ENCODE measurements at regions not wholly inside any gene's neighbourhood (a gene's known extent, or its start where the extent isn't known, plus 50 kb on each side); places are given as distances from the start of the nearest gene placed in this dataset.
A peak's percentile ranks its signal among the peaks of the same experiment; 100 is the strongest.
"Not testable (repeated sequence)": the region's sequence is repeated elsewhere in the genome, so short reads cannot be mapped to it uniquely, and the experiment has no call there.

GRCh38 chr13:80740071-80740470 lies 399.1 kb upstream of the SPRY2 start:
- no peak for FAIRE-seq

- FAIRE-seq = no peak
These were observed 396.6 kb upstream of the SPRY2 start for GRCh38 chr13:80737513-80737912.

GRCh38 chr13:80727321-80727975 lies 386.5 kb upstream of the SPRY2 start:
- FAIRE-seq = no peak

GRCh38 chr13:80726868-80727267 lies 385.9 kb upstream of the SPRY2 start:
- no peak for FAIRE-seq

GRCh38 chr13:80721689-80722088 lies 380.8 kb upstream of the SPRY2 start:
- no peak for FAIRE-seq

DNA sequence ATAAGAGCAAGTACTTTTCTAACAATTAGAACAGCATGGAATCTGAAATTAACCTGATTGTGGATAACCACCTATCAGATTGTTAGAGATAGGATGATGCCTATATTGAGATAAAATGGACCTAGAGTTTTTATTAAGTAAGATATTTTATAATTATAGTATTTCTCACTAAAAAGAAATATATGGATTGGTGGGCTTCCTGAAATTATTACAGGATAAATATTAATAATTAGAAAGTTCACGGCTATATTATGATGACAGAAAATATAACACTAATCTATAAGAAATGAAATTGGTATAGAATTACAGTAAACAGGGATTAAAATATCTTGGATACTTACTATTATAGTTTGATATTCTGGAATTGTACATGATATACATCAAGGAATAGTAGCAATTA lies 378.0 kb upstream of the SPRY2 start:
- FAIRE-seq = no peak

DNA sequence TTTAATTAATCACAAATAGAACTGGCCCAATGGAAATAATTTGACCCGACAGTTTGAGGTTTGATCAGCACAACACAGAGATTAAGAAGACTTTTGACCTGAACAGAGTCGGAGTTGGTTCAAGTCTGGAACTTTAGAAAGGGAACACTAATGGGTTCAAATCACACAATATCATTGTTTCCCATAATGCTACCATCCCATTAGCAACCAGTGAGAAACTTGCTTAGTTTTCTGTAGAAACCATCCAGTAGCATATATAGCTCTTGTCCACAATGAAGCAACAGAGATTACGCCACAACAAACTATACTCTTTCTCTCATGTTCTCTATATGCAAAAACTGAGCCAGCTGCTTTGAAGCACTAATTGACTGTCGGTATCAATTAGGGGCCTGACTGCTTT lies 376.9 kb upstream of the SPRY2 start:
- no peak for FAIRE-seq

GRCh38 chr13:80716610-80717081 lies 375.7 kb upstream of the SPRY2 start:
- no peak for FAIRE-seq

DNA sequence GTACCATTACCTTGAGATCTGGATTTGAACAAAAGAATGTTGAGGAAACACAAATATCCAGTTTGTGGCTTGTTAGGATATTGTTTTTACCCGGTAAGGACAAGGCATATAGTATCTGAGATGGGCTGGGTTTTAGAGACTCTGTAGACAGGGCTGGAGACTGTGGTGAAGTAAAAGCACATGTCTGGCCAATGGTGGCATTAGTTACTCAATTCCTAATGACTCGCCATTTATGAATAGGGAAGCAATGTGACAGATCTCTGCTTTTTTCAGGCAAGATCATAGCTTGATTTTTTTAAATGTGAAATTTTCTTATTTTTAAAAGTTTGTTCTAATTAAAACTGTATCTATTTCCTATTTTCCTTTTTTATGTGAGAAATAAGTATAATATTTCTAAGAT lies 371.1 kb upstream of the SPRY2 start:
- FAIRE-seq = no peak

DNA sequence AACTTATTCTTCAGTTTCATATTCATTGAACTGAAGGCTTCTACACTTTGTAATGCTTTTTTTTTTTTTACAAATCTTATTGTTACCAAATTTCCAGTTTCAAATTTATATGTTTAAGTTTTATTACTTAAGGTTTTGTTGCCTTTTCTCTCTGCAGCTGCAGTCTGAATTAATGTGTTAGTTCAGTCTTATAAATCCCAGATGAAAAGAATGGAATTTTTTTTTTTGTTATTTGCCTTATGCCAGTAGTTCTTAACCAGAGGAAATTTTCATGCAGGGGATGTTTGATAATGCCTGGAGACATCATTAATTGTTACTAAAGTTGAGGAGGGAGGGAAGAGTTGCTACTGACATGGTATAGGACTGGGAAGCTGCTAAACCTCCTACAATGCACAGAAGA lies 367.9 kb upstream of the SPRY2 start:
- FAIRE-seq = no peak

GRCh38 chr13:80707000-80707983 lies 366.4 kb upstream of the SPRY2 start:
- FAIRE-seq = no peak

- no peak for FAIRE-seq
These were observed 365.2 kb upstream of the SPRY2 start for GRCh38 chr13:80706164-80706471.

DNA sequence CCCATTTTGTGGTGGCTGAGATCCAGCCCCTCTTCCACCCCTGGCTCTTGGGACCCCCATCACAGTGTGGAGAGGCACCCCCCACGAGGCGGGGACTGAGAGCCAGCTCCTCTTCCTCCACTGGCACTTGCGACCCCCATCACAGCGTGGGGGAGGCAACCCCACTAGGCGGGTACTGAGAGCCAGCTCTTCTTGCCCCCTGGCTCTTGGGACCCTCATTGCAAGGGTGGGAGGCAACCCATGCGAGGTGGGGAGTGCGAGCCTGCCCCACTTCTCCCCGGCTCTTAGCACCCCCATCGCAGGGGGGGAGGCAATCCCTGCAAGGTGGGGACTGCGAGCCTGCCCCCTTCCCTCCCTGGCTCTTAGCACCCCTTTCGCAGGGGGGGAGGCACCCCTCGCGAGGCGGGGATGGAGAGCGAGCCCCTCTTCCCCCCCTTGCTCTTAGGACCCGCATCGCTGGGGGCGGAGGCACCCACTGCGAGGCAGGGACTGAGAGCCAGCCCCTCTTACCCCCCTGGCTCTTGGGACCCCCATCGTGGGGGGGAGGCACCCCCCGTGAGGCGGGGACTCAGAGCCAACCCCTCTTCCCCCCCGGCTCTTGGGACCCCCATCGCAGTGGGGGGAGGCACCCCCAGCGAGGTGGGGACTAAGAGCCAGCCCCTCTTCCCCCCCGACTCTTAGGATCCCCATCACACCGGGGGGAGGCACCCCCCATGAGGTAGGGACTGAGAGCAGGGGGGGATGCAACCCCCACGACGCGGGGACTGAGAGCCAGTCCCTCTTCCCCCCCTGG lies 364.6 kb upstream of the SPRY2 start:
- no peak for FAIRE-seq

GRCh38 chr13:80704369-80704768 lies 363.4 kb upstream of the SPRY2 start:
- no peak for FAIRE-seq

DNA sequence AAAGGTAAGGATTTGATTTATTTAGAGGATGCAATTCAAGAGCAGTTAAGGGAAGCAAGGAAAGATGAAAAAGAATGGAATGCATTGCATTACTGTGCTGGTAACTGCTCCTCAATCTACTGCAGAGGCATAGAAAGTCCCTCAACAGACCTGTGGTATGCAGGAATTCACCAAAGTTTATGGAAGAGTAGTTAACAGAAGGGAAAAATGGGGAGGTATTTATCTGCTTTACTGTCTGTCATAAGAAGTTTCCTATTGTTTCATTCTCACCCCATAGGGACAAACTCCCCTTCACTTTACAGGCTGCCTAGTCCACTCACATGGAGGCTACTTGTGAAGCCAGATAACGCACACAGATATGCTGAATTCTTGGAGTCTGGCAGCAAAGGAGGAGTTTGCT lies 354.9 kb upstream of the SPRY2 start:
- FAIRE-seq = no peak

GRCh38 chr13:80691814-80692213 lies 350.9 kb upstream of the SPRY2 start:
- not testable (repeated sequence) for FAIRE-seq

DNA sequence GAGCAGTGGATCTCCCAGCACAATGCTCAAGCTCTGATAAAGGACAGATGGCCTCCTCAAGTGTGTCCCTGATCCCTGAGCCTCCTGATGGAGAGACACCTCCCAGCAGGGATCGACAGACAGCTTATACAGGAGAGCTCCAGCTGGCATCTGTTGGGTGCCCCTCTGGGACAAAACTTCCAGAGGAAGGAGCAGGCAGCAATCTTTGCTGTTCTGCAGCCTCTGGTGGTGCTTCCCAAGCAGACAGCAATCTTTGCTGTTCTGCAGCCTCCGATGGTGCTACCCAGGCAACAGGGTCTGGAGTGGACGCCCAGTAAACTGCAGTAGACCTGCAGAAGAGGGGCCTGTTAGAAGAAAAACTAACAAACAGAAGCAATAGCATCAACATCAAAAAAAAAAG lies 349.3 kb upstream of the SPRY2 start:
- no peak for FAIRE-seq

DNA sequence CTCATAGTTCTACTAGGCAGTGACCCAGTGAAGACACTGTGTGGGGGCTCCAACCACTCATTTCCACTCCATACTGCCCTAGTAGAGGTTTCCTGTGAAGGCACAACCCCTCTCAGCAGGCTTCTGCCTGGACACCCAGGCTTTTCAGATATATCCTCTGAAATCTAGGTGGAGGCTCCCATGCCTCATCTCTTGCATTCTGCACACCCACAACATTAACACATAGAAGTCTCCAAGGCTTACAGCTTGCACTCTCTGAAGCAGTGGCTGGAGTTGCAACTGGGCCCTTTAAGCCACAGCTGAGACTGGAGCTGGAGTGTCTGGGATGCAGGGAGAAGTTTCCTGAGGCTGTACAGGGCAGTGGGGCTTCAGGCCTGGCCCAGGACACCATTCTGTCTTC lies 347.7 kb upstream of the SPRY2 start:
- no peak for FAIRE-seq

GRCh38 chr13:80685942-80686341 lies 345.0 kb upstream of the SPRY2 start:
- no peak for FAIRE-seq

DNA sequence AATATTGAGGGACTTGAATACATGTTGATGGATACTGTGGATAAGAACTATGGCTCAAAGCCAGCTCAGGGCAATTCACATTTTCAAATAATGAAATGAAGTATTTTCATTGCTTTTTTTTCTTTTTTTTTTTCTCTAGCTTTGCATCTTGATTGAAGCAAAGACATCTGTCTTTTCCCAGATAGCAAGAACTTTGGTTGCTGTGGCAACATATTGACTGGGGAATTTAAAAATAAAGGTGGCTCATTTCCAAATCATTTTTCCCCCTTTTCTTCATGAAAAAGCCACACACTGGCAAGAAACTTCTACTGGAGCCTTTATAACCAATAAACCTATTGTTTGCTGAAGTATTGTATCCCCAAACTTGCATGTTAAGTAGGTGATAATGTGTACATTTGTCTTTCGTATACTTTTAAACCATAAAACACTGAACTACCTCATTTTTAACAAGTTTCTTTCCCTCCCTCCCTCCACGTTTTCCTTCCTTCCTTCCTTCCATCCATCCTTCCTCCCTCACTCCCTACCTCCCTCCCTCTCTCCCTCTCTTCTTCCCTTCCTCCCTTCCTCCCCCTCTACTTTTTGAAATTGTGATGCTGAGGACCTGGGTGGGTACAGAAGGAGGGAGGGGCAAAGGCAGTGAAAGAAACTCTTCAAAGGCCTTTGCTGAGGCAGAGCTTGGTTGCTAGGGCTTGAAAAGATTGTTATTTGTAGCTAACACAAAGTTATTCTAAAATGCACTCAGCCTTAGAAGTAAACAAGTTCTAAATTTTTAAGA lies 343.5 kb upstream of the SPRY2 start:
- FAIRE-seq = no peak

DNA sequence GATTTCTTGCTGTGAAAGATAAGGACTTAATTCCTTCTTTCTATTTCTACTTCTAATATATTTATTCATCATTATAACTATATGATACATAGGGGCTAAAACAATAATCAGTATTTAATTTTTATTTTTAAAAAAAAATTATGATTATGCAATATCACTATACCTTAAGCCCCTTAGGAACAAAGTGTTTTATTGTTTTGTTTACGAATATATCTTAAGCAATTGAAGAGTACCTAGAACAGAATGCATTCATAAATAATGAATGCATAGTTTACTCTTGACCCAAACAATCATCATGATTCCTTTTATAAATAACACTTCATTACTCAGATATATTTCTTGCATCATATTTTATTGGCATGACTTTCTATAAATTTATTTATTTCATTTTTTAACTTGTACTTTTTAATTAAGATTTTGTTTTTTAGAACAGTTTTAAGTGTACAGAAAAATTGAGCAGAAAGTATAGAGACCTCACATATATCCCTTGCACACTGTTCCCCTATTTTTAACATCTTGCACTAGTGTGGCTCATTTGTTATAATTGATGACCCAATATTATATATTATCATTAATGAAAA lies 339.9 kb upstream of the SPRY2 start:
- peak; percentile 9 for FAIRE-seq

DNA sequence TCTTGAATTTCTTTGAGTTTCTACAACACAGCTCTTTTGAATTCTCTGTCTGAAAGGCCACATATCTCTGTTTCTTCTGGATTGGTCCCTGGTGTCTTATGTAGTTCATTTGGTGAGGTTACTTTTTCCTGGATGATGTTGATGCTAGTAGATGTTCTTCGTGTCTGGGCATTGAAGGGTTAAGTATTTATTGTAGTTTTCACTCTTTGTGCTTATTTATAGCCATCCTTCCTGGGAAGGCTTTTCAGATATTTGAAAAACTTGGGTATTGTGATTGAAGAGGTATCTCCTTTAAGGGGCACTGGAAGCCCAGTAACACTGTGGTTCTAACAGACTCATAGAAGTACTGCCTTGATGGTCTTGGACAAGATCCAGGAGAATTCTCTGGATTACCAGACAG lies 338.5 kb upstream of the SPRY2 start:
- no peak for FAIRE-seq
